ENCODE measurements at regions not wholly inside any gene's neighbourhood (a gene's known extent, or its start where the extent isn't known, plus 50 kb on each side); places are given as distances from the start of the nearest gene placed in this dataset.

DNA sequence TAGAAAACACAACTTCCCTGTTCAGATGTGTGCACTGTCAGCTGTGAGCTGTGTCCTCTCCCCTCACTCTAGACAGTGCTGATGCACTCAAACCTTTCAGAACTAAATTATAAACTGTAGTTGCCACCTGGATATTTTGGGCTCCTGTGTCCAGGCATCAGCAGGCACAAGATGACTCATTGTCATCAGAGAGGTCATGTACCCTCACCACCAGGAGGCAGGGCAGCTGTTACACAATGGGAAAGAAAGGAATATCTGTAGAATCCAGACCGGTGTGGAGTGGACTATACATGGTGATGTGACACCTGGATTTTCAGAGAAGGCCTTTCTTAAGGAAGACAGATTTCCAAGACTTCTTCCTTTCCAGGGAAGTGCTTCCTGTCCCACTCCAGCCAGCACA is 854.4 kb upstream of the AGA start:
- Histone ChIP-seq H4K91ac (ENCODE audit: low read length) (no peak overlapping the region), H2BK15ac (ENCODE audit: low read depth, poor library complexity, severe bottlenecking) (no peak overlapping the region), H3K14ac (ENCODE audit: low read length in 2 of 2) (no peak overlapping the region), H3K18ac (ENCODE audit: low read depth in 1 of 2, low read length in 2 of 2) (no peak overlapping the region), H4K8ac (ENCODE audit: low read length) (no peak overlapping the region), H3K4me2 (ENCODE audit: low read length, poor library complexity, severe bottlenecking) (no peak overlapping the region), H3K79me1 (replicated peaks; ENCODE audit: low read length, poor library complexity, severe bottlenecking) (no peaks in the 10 kb centered on the region), H3K27ac (ENCODE audit: low read length, poor library complexity, severe bottlenecking) (no peak overlapping the region), H2BK120ac (ENCODE audit: low read depth, low read length) (no peak overlapping the region), H3K9me3 (ENCODE audit: control insufficient read depth, low read length) (peaks cover 18% of the 10 kb centered on the region), H3K4me3 (ENCODE audit: insufficient read depth in 1 of 2, low read depth in 1 of 2, low read length in 2 of 2) (no peak overlapping the region), H3K4ac (ENCODE audit: low read depth in 1 of 2, low read length in 2 of 2) (no peak overlapping the region), H2BK5ac (ENCODE audit: low read depth, low read length, poor library complexity, severe bottlenecking) (no peak overlapping the region), H2AK5ac (ENCODE audit: low read length, severe bottlenecking) (no peak overlapping the region), H3K9ac (ENCODE audit: low read length) (no peak overlapping the region), H3K4me1 (ENCODE audit: control insufficient read depth, insufficient read depth, low read depth, low read length) (no peaks in the 10 kb centered on the region), H3K27me3 (ENCODE audit: control insufficient read depth in 1 of 2, insufficient read depth in 1 of 2, low read length in 2 of 2) (no peaks in the 10 kb centered on the region), H2AFZ (ENCODE audit: low read depth, low read length) (no peak overlapping the region), H3K23ac (ENCODE audit: low read length in 2 of 2) (no peak overlapping the region), H3K36me3 (ENCODE audit: control insufficient read depth in 1 of 2, insufficient read depth in 2 of 2, low read depth in 1 of 2, low read length in 2 of 2) (no peaks in the 10 kb centered on the region), H2BK12ac (ENCODE audit: low read length in 2 of 2) (no peak overlapping the region)
- no peak for DNase-seq
- WGBS = 86% methylated on average over 1 of the region's 1 CpG

DNA sequence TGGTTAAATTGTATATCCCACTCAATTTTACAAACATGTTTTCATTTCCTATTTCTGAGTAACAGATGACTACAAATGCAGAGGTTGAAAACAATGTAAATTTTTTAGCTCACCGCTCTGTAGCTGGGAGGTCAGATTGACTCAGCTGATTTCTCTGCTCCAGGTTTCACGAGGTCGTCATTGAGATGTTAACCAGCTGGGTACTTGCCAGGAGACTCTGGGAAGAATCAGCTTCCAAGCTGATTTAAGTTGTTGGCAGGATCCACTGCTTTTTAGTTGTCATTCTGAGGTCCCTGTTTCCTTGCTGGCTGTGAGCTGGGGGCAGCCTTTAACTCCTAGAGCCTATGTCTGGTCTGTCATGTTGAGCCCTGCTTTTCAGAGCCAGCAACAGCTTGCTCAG is 864.3 kb upstream of the AGA start:
- Histone ChIP-seq H2BK12ac (ENCODE audit: low read length in 2 of 2) (no peak overlapping the region), H2BK5ac (ENCODE audit: low read depth, low read length, poor library complexity, severe bottlenecking) (no peak overlapping the region), H3K79me1 (replicated peaks; ENCODE audit: low read length, poor library complexity, severe bottlenecking) (no peaks in the 10 kb centered on the region), H3K4me3 (ENCODE audit: insufficient read depth in 1 of 2, low read depth in 1 of 2, low read length in 2 of 2) (no peak overlapping the region), H3K18ac (ENCODE audit: low read depth in 1 of 2, low read length in 2 of 2) (no peak overlapping the region), H3K9me3 (ENCODE audit: control insufficient read depth, low read length) (peaks cover 14% of the 10 kb centered on the region), H4K91ac (ENCODE audit: low read length) (no peak overlapping the region), H3K27me3 (ENCODE audit: control insufficient read depth in 1 of 2, insufficient read depth in 1 of 2, low read length in 2 of 2) (no peaks in the 10 kb centered on the region), H3K9ac (ENCODE audit: low read length) (no peak overlapping the region), H3K36me3 (ENCODE audit: control insufficient read depth in 1 of 2, insufficient read depth in 2 of 2, low read depth in 1 of 2, low read length in 2 of 2) (no peaks in the 10 kb centered on the region), H3K27ac (ENCODE audit: low read length, poor library complexity, severe bottlenecking) (no peak overlapping the region), H4K8ac (ENCODE audit: low read length) (no peak overlapping the region), H2BK15ac (ENCODE audit: low read depth, poor library complexity, severe bottlenecking) (no peak overlapping the region), H2BK120ac (ENCODE audit: low read depth, low read length) (no peak overlapping the region), H3K4me2 (ENCODE audit: low read length, poor library complexity, severe bottlenecking) (no peak overlapping the region), H3K4ac (ENCODE audit: low read depth in 1 of 2, low read length in 2 of 2) (no peak overlapping the region), H2AFZ (ENCODE audit: low read depth, low read length) (no peak overlapping the region), H3K4me1 (ENCODE audit: control insufficient read depth, insufficient read depth, low read depth, low read length) (no peaks in the 10 kb centered on the region), H3K23ac (ENCODE audit: low read length in 2 of 2) (no peak overlapping the region), H2AK5ac (ENCODE audit: low read length, severe bottlenecking) (no peak overlapping the region), H3K14ac (ENCODE audit: low read length in 2 of 2) (no peak overlapping the region)
- peak; percentile 18 for DNase-seq
- WGBS = 62% methylated on average over 3 of the region's 3 CpGs

DNA sequence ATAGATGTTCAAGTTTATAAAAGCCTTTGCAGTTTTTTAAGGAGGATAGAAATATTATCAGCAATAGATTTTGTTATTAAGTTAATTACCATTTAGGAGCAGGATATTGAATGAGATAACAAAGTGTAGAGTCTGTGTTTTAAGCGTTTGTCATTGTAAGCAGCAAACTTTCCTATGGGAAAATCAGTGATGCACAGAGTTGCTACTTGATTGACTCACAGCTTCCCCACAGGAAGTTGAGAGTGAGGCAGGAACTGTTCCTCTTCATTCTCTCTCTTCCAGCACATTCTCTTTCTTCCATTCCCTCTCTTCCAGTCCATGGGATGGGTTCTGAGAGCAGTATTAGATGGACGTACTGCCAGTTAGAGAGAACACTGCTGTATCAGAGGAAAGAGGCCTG is 867.7 kb upstream of the AGA start:
- no peak overlapping the region for H3K9ac ChIP-seq (ENCODE audit: low read length)

DNA sequence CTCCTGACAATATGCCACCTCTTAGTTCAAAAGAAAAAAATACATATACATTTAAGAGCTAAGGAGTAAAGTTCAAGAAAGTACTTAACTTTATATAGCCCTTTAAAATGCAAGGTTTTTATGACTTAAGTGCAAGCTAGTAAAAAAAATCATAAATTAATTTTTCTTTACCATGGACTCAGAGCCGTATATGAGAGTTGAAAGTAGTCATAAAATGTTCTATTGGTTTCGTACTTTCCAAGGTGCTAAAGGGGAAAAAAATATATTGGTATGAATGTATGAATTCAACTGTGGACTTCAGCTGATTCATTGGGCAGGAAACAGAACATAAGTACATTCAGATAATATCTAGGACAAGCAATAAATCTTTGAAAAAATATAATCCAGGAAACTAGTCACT is 869.8 kb upstream of the AGA start:
- no peak overlapping the region for H4K8ac ChIP-seq (ENCODE audit: low read length)
- no peak overlapping the region for H3K14ac ChIP-seq (ENCODE audit: low read length in 2 of 2)
- H3K4me2 ChIP-seq (ENCODE audit: low read length, poor library complexity, severe bottlenecking) = no peak overlapping the region
- no peak overlapping the region for H3K4ac ChIP-seq (ENCODE audit: low read depth in 1 of 2, low read length in 2 of 2)
- H3K27me3 ChIP-seq (ENCODE audit: control insufficient read depth in 1 of 2, insufficient read depth in 1 of 2, low read length in 2 of 2) = no peaks in the 10 kb centered on the region
- H3K27ac ChIP-seq (ENCODE audit: low read length, poor library complexity, severe bottlenecking) = no peak overlapping the region
- 69% methylated on average over 2 of the region's 2 CpGs for WGBS
- H3K4me3 ChIP-seq (ENCODE audit: insufficient read depth in 1 of 2, low read depth in 1 of 2, low read length in 2 of 2) = no peak overlapping the region
- no peak overlapping the region for H2AFZ ChIP-seq (ENCODE audit: low read depth, low read length)
- no peaks in the 10 kb centered on the region for H3K4me1 ChIP-seq (ENCODE audit: control insufficient read depth, insufficient read depth, low read depth, low read length)
- no peak overlapping the region for H3K23ac ChIP-seq (ENCODE audit: low read length in 2 of 2)
- H2BK5ac ChIP-seq (ENCODE audit: low read depth, low read length, poor library complexity, severe bottlenecking) = no peak overlapping the region
- no peak overlapping the region for H2BK15ac ChIP-seq (ENCODE audit: low read depth, poor library complexity, severe bottlenecking)
- no peak overlapping the region for H2AK5ac ChIP-seq (ENCODE audit: low read length, severe bottlenecking)
- H3K36me3 ChIP-seq (ENCODE audit: control insufficient read depth in 1 of 2, insufficient read depth in 2 of 2, low read depth in 1 of 2, low read length in 2 of 2) = no peaks in the 10 kb centered on the region
- no peak for DNase-seq
- no peak overlapping the region for H2BK12ac ChIP-seq (ENCODE audit: low read length in 2 of 2)
- no peak overlapping the region for H3K9ac ChIP-seq (ENCODE audit: low read length)
- H3K9me3 ChIP-seq (ENCODE audit: control insufficient read depth, low read length) = peaks cover 26% of the 10 kb centered on the region
- H3K18ac ChIP-seq (ENCODE audit: low read depth in 1 of 2, low read length in 2 of 2) = no peak overlapping the region
- H2BK120ac ChIP-seq (ENCODE audit: low read depth, low read length) = no peak overlapping the region
- H3K79me1 ChIP-seq (replicated peaks; ENCODE audit: low read length, poor library complexity, severe bottlenecking) = no peaks in the 10 kb centered on the region
- no peak overlapping the region for H4K91ac ChIP-seq (ENCODE audit: low read length)

More for the DNA sequence above, 867.7 kb upstream of the AGA start:
- Histone ChIP-seq H3K9me3 (ENCODE audit: control insufficient read depth, low read length) (peaks cover 22% of the 10 kb centered on the region), H4K91ac (ENCODE audit: low read length) (no peak overlapping the region), H3K23ac (ENCODE audit: low read length in 2 of 2) (no peak overlapping the region), H3K18ac (ENCODE audit: low read depth in 1 of 2, low read length in 2 of 2) (no peak overlapping the region), H3K27ac (ENCODE audit: low read length, poor library complexity, severe bottlenecking) (no peak overlapping the region), H3K4me3 (ENCODE audit: insufficient read depth in 1 of 2, low read depth in 1 of 2, low read length in 2 of 2) (no peak overlapping the region), H3K4me2 (ENCODE audit: low read length, poor library complexity, severe bottlenecking) (no peak overlapping the region), H2BK12ac (ENCODE audit: low read length in 2 of 2) (no peak overlapping the region), H3K4me1 (ENCODE audit: control insufficient read depth, insufficient read depth, low read depth, low read length) (no peaks in the 10 kb centered on the region), H3K27me3 (ENCODE audit: control insufficient read depth in 1 of 2, insufficient read depth in 1 of 2, low read length in 2 of 2) (no peaks in the 10 kb centered on the region), H2BK15ac (ENCODE audit: low read depth, poor library complexity, severe bottlenecking) (no peak overlapping the region), H3K4ac (ENCODE audit: low read depth in 1 of 2, low read length in 2 of 2) (no peak overlapping the region), H2BK120ac (ENCODE audit: low read depth, low read length) (no peak overlapping the region), H3K79me1 (replicated peaks; ENCODE audit: low read length, poor library complexity, severe bottlenecking) (no peaks in the 10 kb centered on the region), H3K14ac (ENCODE audit: low read length in 2 of 2) (no peak overlapping the region), H4K8ac (ENCODE audit: low read length) (no peak overlapping the region), H2AFZ (ENCODE audit: low read depth, low read length) (no peak overlapping the region), H2BK5ac (ENCODE audit: low read depth, low read length, poor library complexity, severe bottlenecking) (no peak overlapping the region), H3K36me3 (ENCODE audit: control insufficient read depth in 1 of 2, insufficient read depth in 2 of 2, low read depth in 1 of 2, low read length in 2 of 2) (no peaks in the 10 kb centered on the region), H2AK5ac (ENCODE audit: low read length, severe bottlenecking) (no peak overlapping the region)
- peak; percentile 52 for DNase-seq
- 62% methylated on average over 2 of the region's 2 CpGs for WGBS

All from mesenchymal stem cell (in vitro differentiated cells and primary cell).